ENCODE measurements at regions not wholly inside any gene's neighbourhood (a gene's known extent, or its start where the extent isn't known, plus 50 kb on each side); places are given as distances from the start of the nearest gene placed in this dataset.
"Not testable (repeated sequence)": the region's sequence is repeated elsewhere in the genome, so short reads cannot be mapped to it uniquely, and the experiment has no call there.

- in situ Hi-C loops (cut with MboI; ENCODE audit: low pct_ligation_motif_present in 1 of 4, low pct_unique_long_range_greater_than_20kb in 1 of 4, low sequenced_read_pairs in 3 of 4) (no loop called here), intact Hi-C loops (cut with DNase I; ENCODE audit: low total_unique reads) (no loop called here)
- Histone ChIP-seq H3K27me3 (no peaks in the 10 kb centered on the region), H3K4me1 (no peaks in the 10 kb centered on the region), H3K27ac (no peak overlapping the region), H3K9me3 (no peaks in the 10 kb centered on the region), H3K4me3 (no peak overlapping the region), H3K36me3 (no peaks in the 10 kb centered on the region)
- no peak for DNase-seq
- WGBS, 2 donors (ENCODE audit: low coverage in 1 of 2): 53 to 66% methylated on average over 4 of the region's 4 CpGs
- TF ChIP-seq POLR2A (IDR thresholded peaks at IDR 0.05) (no peak), EP300 (IDR thresholded peaks at IDR 0.05; ENCODE audit: low read depth) (no peak), CTCF (IDR thresholded peaks at IDR 0.05) (no peak), POLR2AphosphoS5 (IDR thresholded peaks at IDR 0.05) (no peak)
These were observed 393.5 kb downstream of the RSL24D1 start for GRCh38 chr15:54803134-54803808.

DNA sequence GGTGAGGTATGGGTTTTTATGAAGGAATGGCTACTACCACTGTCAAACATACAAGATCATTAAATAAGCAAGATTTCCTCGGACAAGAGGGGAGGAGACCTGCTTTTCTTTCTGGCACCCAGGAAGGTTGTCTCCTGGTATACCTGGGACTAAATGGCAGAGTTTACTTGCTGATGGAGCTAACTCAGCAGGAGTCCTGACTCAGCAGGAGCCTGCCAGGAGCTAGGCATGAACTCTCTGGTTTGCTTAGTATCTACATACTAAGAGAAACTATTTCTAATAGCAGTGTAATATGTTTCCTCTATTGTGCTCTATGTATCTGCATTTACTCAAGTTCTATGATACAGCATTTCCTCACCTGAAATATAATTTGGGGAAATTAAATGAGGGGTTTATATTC is 404.2 kb downstream of the RSL24D1 start:
- Histone ChIP-seq H3K27me3 (no peaks in the 10 kb centered on the region), H3K4me3 (no peak overlapping the region), H3K4me1 (no peaks in the 10 kb centered on the region), H3K9me3 (no peaks in the 10 kb centered on the region), H3K36me3 (no peaks in the 10 kb centered on the region), H3K27ac (no peak overlapping the region)
- TF ChIP-seq CTCF (IDR thresholded peaks at IDR 0.05): no peak
- no peak for TF ChIP-seq POLR2AphosphoS5 (IDR thresholded peaks at IDR 0.05)
- DNase-seq: no peak
- 70 to 71% methylated on average over 1 of the region's 1 CpG for WGBS, 2 donors (ENCODE audit: low coverage in 1 of 2)
- intact Hi-C loops (cut with DNase I; ENCODE audit: low total_unique reads) (no loop called here), in situ Hi-C loops (cut with MboI; ENCODE audit: low pct_ligation_motif_present in 1 of 4, low pct_unique_long_range_greater_than_20kb in 1 of 4, low sequenced_read_pairs in 3 of 4) (no loop called here)

GRCh38 chr15:54790693-54791092 is 406.0 kb downstream of the RSL24D1 start:
- in situ Hi-C loops (cut with MboI; ENCODE audit: low pct_ligation_motif_present in 1 of 4, low pct_unique_long_range_greater_than_20kb in 1 of 4, low sequenced_read_pairs in 3 of 4) (no loop called here), intact Hi-C loops (cut with DNase I; ENCODE audit: low total_unique reads) (no loop called here)
- no peaks in the 10 kb centered on the region for H3K36me3 ChIP-seq
- H3K4me3 ChIP-seq: no peak overlapping the region
- no peak for DNase-seq
- H3K27ac ChIP-seq: no peak overlapping the region
- no peak for TF ChIP-seq EP300 (IDR thresholded peaks at IDR 0.05; ENCODE audit: low read depth)
- TF ChIP-seq POLR2A (IDR thresholded peaks at IDR 0.05): no peak
- no peak for TF ChIP-seq CTCF (IDR thresholded peaks at IDR 0.05)
- no peak for TF ChIP-seq POLR2AphosphoS5 (IDR thresholded peaks at IDR 0.05)
- 29 to 43% methylated on average over 1 of the region's 1 CpG for WGBS, 2 donors (ENCODE audit: low coverage in 1 of 2)
- H3K9me3 ChIP-seq: peaks cover 0 to 2% of the 10 kb centered on the region in 2 donors
- H3K4me1 ChIP-seq: no peaks in the 10 kb centered on the region
- no peaks in the 10 kb centered on the region for H3K27me3 ChIP-seq

DNA sequence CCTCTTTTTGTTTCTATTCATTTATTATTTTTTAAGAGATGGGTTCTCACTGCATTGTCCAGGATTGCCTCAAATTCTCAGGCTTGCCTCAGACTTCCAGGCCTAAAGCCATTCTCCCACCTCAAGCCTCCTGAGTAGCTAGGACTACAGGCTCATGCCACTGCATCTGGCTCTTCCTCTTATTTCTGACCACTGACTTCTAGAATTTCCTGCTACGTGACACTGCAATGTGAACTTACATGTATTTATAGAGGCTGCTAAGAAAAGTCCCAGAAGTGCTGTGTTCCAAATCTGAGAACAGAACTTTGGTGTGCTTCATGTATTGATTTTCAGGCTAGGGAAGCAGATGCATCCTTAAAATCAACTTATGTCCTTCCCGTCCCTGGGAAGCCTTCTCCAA is 407.4 kb downstream of the RSL24D1 start:
- no peaks in the 10 kb centered on the region for H3K27me3 ChIP-seq
- peaks cover 0 to 2% of the 10 kb centered on the region in 2 donors for H3K9me3 ChIP-seq
- WGBS, 2 donors (ENCODE audit: low coverage in 1 of 2): 45 to 60% methylated on average over 2 of the region's 2 CpGs
- no peak overlapping the region for H3K27ac ChIP-seq
- intact Hi-C loops (cut with DNase I; ENCODE audit: low total_unique reads): no loop called here
- in situ Hi-C loops (cut with MboI; ENCODE audit: low pct_ligation_motif_present in 1 of 4, low pct_unique_long_range_greater_than_20kb in 1 of 4, low sequenced_read_pairs in 3 of 4): no loop called here
- H3K4me3 ChIP-seq: no peak overlapping the region
- H3K36me3 ChIP-seq: no peaks in the 10 kb centered on the region
- no peaks in the 10 kb centered on the region for H3K4me1 ChIP-seq
- DNase-seq: no peak
- TF ChIP-seq POLR2A (IDR thresholded peaks at IDR 0.05): no peak
- TF ChIP-seq POLR2AphosphoS5 (IDR thresholded peaks at IDR 0.05): no peak
- no peak for TF ChIP-seq EP300 (IDR thresholded peaks at IDR 0.05; ENCODE audit: low read depth)
- no peak for TF ChIP-seq CTCF (IDR thresholded peaks at IDR 0.05)

- WGBS, 2 donors (ENCODE audit: low coverage in 1 of 2): 86 to 97% methylated on average over 3 to 16 of the region's 26 CpGs
- H3K4me3 ChIP-seq; H3K27me3 ChIP-seq; H3K9me3 ChIP-seq; H3K36me3 ChIP-seq; H3K27ac ChIP-seq; in situ Hi-C loops (cut with MboI; ENCODE audit: low pct_ligation_motif_present in 1 of 4, low pct_unique_long_range_greater_than_20kb in 1 of 4, low sequenced_read_pairs in 3 of 4); intact Hi-C loops (cut with DNase I; ENCODE audit: low total_unique reads); H3K4me1 ChIP-seq; DNase-seq: not testable (repeated sequence)
These were observed 415.5 kb downstream of the RSL24D1 start for GRCh38 chr15:54781220-54781619.
